GM18909 (cell line): ENCODE measurements at regions not wholly inside any gene's neighbourhood (a gene's known extent, or its start where the extent isn't known, plus 50 kb on each side); places are given as distances from the start of the nearest gene placed in this dataset.
A peak's percentile ranks its signal among the peaks of the same experiment; 100 is the strongest.
"Not testable (repeated sequence)": the region's sequence is repeated elsewhere in the genome, so short reads cannot be mapped to it uniquely, and the experiment has no call there.

Experiments used
- ATAC-seq: cut with Tn5 transposase; IDR thresholded peaks from one replicate; pipeline ENCODE4 v1.9.1; 2021; ENCODE audit warnings: mild to moderate bottlenecking; ENCODE audit not compliant: unreplicated experiment, poor library complexity

- ATAC-seq = no peak
Observed at GRCh38 chr5:40453689-40454088, 226.0 kb upstream of the PTGER4 start.

- ATAC-seq = no peak
Observed at GRCh38 chr5:40452874-40453624, 226.7 kb upstream of the PTGER4 start.

- no peak for ATAC-seq
Observed at GRCh38 chr5:40447438-40447837, 232.3 kb upstream of the PTGER4 start.

GRCh38 chr5:40446910-40447309 lies 232.8 kb upstream of the PTGER4 start:
- ATAC-seq = no peak

GRCh38 chr5:40442346-40442745 lies 237.4 kb upstream of the PTGER4 start:
- ATAC-seq = peak; percentile 71

GRCh38 chr5:40441733-40442132 lies 238.0 kb upstream of the PTGER4 start:
- peak; percentile 43 for ATAC-seq

GRCh38 chr5:40440746-40441145 lies 239.0 kb upstream of the PTGER4 start:
- no peak for ATAC-seq

GRCh38 chr5:40439103-40439502 lies 240.6 kb upstream of the PTGER4 start:
- not testable (repeated sequence) for ATAC-seq

- not testable (repeated sequence) for ATAC-seq
Observed at GRCh38 chr5:40438646-40439045, 241.1 kb upstream of the PTGER4 start.

- ATAC-seq = peak; percentile 68
Observed at GRCh38 chr5:40437452-40437861, 242.3 kb upstream of the PTGER4 start.

GRCh38 chr5:40436535-40437237 lies 243.0 kb upstream of the PTGER4 start:
- peak; percentile 58 for ATAC-seq

GRCh38 chr5:40435706-40436105 lies 244.0 kb upstream of the PTGER4 start:
- not testable (repeated sequence) for ATAC-seq

GRCh38 chr5:40432836-40433235 lies 246.9 kb upstream of the PTGER4 start:
- no peak for ATAC-seq

- ATAC-seq = no peak
Observed at GRCh38 chr5:40431734-40432133, 248.0 kb upstream of the PTGER4 start.

- no peak for ATAC-seq
Observed at GRCh38 chr5:40430101-40430710, 249.5 kb upstream of the PTGER4 start.

GRCh38 chr5:40429258-40430100 lies 250.2 kb upstream of the PTGER4 start:
- ATAC-seq = no peak

- ATAC-seq = no peak
Observed at GRCh38 chr5:40428815-40429214, 250.9 kb upstream of the PTGER4 start.

GRCh38 chr5:40428126-40428525 lies 251.6 kb upstream of the PTGER4 start:
- no peak for ATAC-seq

GRCh38 chr5:40417046-40417810 lies 262.5 kb upstream of the PTGER4 start:
- ATAC-seq = not testable (repeated sequence)

- ATAC-seq = no peak
Observed at GRCh38 chr5:40416588-40416987, 263.1 kb upstream of the PTGER4 start.
